Ishikawa (cell line): ENCODE measurements at regions not wholly inside any gene's neighbourhood (a gene's known extent, or its start where the extent isn't known, plus 50 kb on each side); places are given as distances from the start of the nearest gene placed in this dataset.

ENCODE experiments used
- CEBPB ChIP-seq: IDR thresholded peaks from 2 replicates; pipeline ENCODE4 v1.6.1; 2012
- CREB1 ChIP-seq: IDR thresholded peaks from 2 replicates; pipeline ENCODE4 v1.6.1; 2012; ENCODE audit warnings: low read depth
- MAX ChIP-seq: IDR thresholded peaks from 2 replicates; pipeline ENCODE4 v1.6.1; 2012
- RAD21 ChIP-seq: IDR thresholded peaks from 2 replicates; pipeline ENCODE4 v1.6.1; 2012; ENCODE audit warnings: low read depth
- REST ChIP-seq: IDR thresholded peaks from 2 replicates; pipeline ENCODE4 v1.6.1; 2012; ENCODE audit warnings: low read depth, mild to moderate bottlenecking

- TF ChIP-seq MAX (no peak), CEBPB (no peak), RAD21 (no peak), CREB1 (no peak), REST (no peak)
These were observed 119.8 kb downstream of the NEDD1 start for GRCh38 chr12:97026901-97027300.
